H1 (cell line): ENCODE measurements at regions not wholly inside any gene's neighbourhood (a gene's known extent, or its start where the extent isn't known, plus 50 kb on each side); places are given as distances from the start of the nearest gene placed in this dataset.

ENCODE experiments used
- ATF2 ChIP-seq: IDR thresholded peaks from 2 replicates; pipeline ENCODE4 v1.6.1; 2012; ENCODE audit warnings: low read length, inconsistent platforms
- BCL11A ChIP-seq, 2 experiments: IDR thresholded peaks; one replicate each; pipeline ENCODE4 v1.6.1; 2011; ENCODE audit warnings: low read depth in 2 of 2, low read length in 2 of 2, mild to moderate bottlenecking in 2 of 2
- CHD7 ChIP-seq: fragments of 300-600 bp; sonication (generic); IDR thresholded peaks from 2 replicates; pipeline ENCODE4 v1.7.1; 2012; ENCODE audit warnings: low read length, moderate library complexity, mild to moderate bottlenecking, inconsistent platforms; ENCODE audit not compliant: insufficient replicate concordance
- E2F6 ChIP-seq: IDR thresholded peaks from 2 replicates; pipeline ENCODE4 v1.6.1; 2012; ENCODE audit warnings: inconsistent platforms
- EGR1 ChIP-seq: IDR thresholded peaks from 2 replicates; pipeline ENCODE4 v1.6.1; 2011; ENCODE audit warnings: low read depth, low read length, borderline replicate concordance
- KDM1A ChIP-seq: fragments of 200-600, 300-600 bp; sonication (generic); IDR thresholded peaks from 2 replicates; pipeline ENCODE4 v1.7.1; 2016; ENCODE audit warnings: mild to moderate bottlenecking, low read length, borderline replicate concordance
- NANOG ChIP-seq: IDR thresholded peaks from 2 replicates; pipeline ENCODE4 v1.6.1; 2011; ENCODE audit warnings: low read length, low read depth, mild to moderate bottlenecking, inconsistent platforms; ENCODE audit not compliant: insufficient read depth, poor library complexity, severe bottlenecking
- PHF8 ChIP-seq: fragments of 200-600 bp; sonication (generic); conservative IDR thresholded peaks from 2 replicates; pipeline ENCODE4 v1.7.1; 2012; ENCODE audit warnings: low read depth, mild to moderate bottlenecking, inconsistent platforms, low read length, moderate library complexity

- TF ChIP-seq CHD7: no peak
- no peak for TF ChIP-seq EGR1
- no peak for TF ChIP-seq KDM1A
- no peak for TF ChIP-seq PHF8
- TF ChIP-seq BCL11A (IDR thresholded peaks at IDR 0.05; ENCODE audit: low read depth in 2 of 2, low read length in 2 of 2): no peak
- TF ChIP-seq ATF2: no peak
- no peak for TF ChIP-seq E2F6
- no peak for TF ChIP-seq NANOG
These were observed 242.3 kb downstream of the FSIP2 start (continued) for GRCh38 chr2:185980944-185981343.
